ENCODE measurements at regions not wholly inside any gene's neighbourhood (a gene's known extent, or its start where the extent isn't known, plus 50 kb on each side); places are given as distances from the start of the nearest gene placed in this dataset.

GRCh38 chr3:40593351-40593750 is 68.6 kb downstream of the ZNF621 start:
- no peak for TF ChIP-seq CTCF (conservative IDR thresholded peaks at IDR 0.05 in 1 of 2, IDR thresholded peaks at IDR 0.05 in 1 of 2; ENCODE audit: low read depth in 1 of 2, low read length in 2 of 2)
- no peak for TF ChIP-seq EZH2 (IDR thresholded peaks at IDR 0.05; ENCODE audit: low read length, missing control alignments)

All from fibroblast of lung (primary cell).